NB4 (cell line): ENCODE measurements at regions not wholly inside any gene's neighbourhood (a gene's known extent, or its start where the extent isn't known, plus 50 kb on each side); places are given as distances from the start of the nearest gene placed in this dataset.

Experiments
- CTCF ChIP-seq: IDR thresholded peaks from one replicate; pipeline ENCODE4 v1.5.1; 2012; ENCODE audit warnings: low read depth, low read length
- MYC ChIP-seq: IDR thresholded peaks from 2 replicates; pipeline ENCODE4 v1.6.1; 2011; ENCODE audit warnings: low read depth, low read length
- POLR2A ChIP-seq: IDR thresholded peaks from 2 replicates; pipeline ENCODE4 v1.6.1; 2011; ENCODE audit warnings: mild to moderate bottlenecking; ENCODE audit not compliant: insufficient read length; ENCODE audit errors: extremely low read depth

GRCh38 chr2:107282135-107282534 lies 396.2 kb upstream of the ST6GAL2 start:
- TF ChIP-seq CTCF: no peak
- TF ChIP-seq MYC: no peak
- no peak for TF ChIP-seq POLR2A
